ENCODE measurements at regions not wholly inside any gene's neighbourhood (a gene's known extent, or its start where the extent isn't known, plus 50 kb on each side); places are given as distances from the start of the nearest gene placed in this dataset.

DNA sequence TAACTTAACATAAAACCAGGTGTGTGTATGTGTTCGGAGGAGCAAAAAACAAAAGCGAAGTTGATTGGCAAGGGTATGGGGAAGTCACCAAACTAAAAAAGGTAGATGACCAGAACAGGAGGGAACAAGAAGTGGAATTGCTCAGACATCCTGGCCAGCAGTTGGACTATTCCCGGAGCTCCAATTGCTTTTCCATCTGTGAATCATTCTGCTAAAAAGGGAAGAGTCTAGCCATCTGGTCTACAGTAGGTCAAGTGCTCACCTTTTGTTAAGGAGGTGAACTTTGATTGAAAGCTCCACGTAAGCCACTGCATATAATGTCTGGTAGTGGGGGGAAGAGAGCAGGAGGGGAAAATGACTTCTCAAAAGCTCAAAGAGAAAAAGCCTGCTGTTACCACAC, 50.0 kb upstream of the BET1 start:
- TF ChIP-seq FOXP2 (optimal IDR thresholded peaks at IDR 0.05; ENCODE audit: borderline replicate concordance, extremely low read depth, extremely low read length, insufficient read depth) (no peak), SIN3A (IDR thresholded peaks at IDR 0.05; ENCODE audit: borderline replicate concordance, insufficient read depth, low read length) (no peak), TAF1 (IDR thresholded peaks at IDR 0.05; ENCODE audit: borderline replicate concordance, insufficient read depth, low read length) (no peak), REST (IDR thresholded peaks at IDR 0.05; ENCODE audit: insufficient read depth in 1 of 2, low read depth in 2 of 2, low read length in 2 of 2) (no peak), POLR2AphosphoS5 (IDR thresholded peaks at IDR 0.05; ENCODE audit: low read depth, low read length) (no peak)

- no peak for TF ChIP-seq REST (IDR thresholded peaks at IDR 0.05; ENCODE audit: insufficient read depth in 1 of 2, low read depth in 2 of 2, low read length in 2 of 2)
- TF ChIP-seq FOXP2 (optimal IDR thresholded peaks at IDR 0.05; ENCODE audit: borderline replicate concordance, extremely low read depth, extremely low read length, insufficient read depth): no peak
- TF ChIP-seq POLR2AphosphoS5 (IDR thresholded peaks at IDR 0.05; ENCODE audit: low read depth, low read length): no peak
These were observed 51.8 kb upstream of the BET1 start for GRCh38 chr7:94055963-94056362.

DNA sequence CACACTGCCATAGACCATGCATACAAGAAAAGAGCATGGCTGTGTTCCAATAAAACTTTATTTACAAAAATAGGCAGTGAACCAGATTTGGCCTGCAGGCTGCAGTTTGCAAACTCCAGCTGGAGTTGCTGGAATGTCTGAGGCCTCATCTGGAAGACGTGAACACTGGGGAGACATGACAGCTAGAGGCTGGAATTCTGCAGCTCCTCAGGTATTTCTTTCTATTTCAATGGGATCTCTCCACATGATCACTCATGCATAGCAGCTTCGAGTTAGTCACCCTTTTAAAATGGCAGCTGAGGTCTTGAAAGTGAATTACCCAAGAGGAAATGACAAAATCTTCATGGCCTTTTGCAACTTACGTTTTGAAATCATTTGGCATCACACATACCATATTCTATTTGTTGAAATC, 52.6 kb upstream of the BET1 start:
- TF ChIP-seq TAF1 (IDR thresholded peaks at IDR 0.05; ENCODE audit: borderline replicate concordance, insufficient read depth, low read length): no peak
- TF ChIP-seq REST (IDR thresholded peaks at IDR 0.05; ENCODE audit: insufficient read depth in 1 of 2, low read depth in 2 of 2, low read length in 2 of 2): no peak
- TF ChIP-seq POLR2AphosphoS5 (IDR thresholded peaks at IDR 0.05; ENCODE audit: low read depth, low read length): no peak
- TF ChIP-seq FOXP2 (optimal IDR thresholded peaks at IDR 0.05; ENCODE audit: borderline replicate concordance, extremely low read depth, extremely low read length, insufficient read depth): no peak
- no peak for TF ChIP-seq SIN3A (IDR thresholded peaks at IDR 0.05; ENCODE audit: borderline replicate concordance, insufficient read depth, low read length)

GRCh38 chr7:94057955-94058354, 53.8 kb upstream of the BET1 start:
- TF ChIP-seq REST (IDR thresholded peaks at IDR 0.05; ENCODE audit: insufficient read depth in 1 of 2, low read depth in 2 of 2, low read length in 2 of 2) (no peak), POLR2AphosphoS5 (IDR thresholded peaks at IDR 0.05; ENCODE audit: low read depth, low read length) (no peak), FOXP2 (optimal IDR thresholded peaks at IDR 0.05; ENCODE audit: borderline replicate concordance, extremely low read depth, extremely low read length, insufficient read depth) (no peak), TAF1 (IDR thresholded peaks at IDR 0.05; ENCODE audit: borderline replicate concordance, insufficient read depth, low read length) (no peak), SIN3A (IDR thresholded peaks at IDR 0.05; ENCODE audit: borderline replicate concordance, insufficient read depth, low read length) (no peak)

GRCh38 chr7:94059746-94060145, 55.6 kb upstream of the BET1 start:
- TF ChIP-seq TAF1 (IDR thresholded peaks at IDR 0.05; ENCODE audit: borderline replicate concordance, insufficient read depth, low read length) (no peak), POLR2AphosphoS5 (IDR thresholded peaks at IDR 0.05; ENCODE audit: low read depth, low read length) (no peak), SIN3A (IDR thresholded peaks at IDR 0.05; ENCODE audit: borderline replicate concordance, insufficient read depth, low read length) (no peak), REST (IDR thresholded peaks at IDR 0.05; ENCODE audit: insufficient read depth in 1 of 2, low read depth in 2 of 2, low read length in 2 of 2) (no peak), FOXP2 (optimal IDR thresholded peaks at IDR 0.05; ENCODE audit: borderline replicate concordance, extremely low read depth, extremely low read length, insufficient read depth) (peak; percentile 12)

All from PFSK-1 (cell line).